GM23338 (cell line): ENCODE measurements at regions not wholly inside any gene's neighbourhood (a gene's known extent, or its start where the extent isn't known, plus 50 kb on each side); places are given as distances from the start of the nearest gene placed in this dataset.

Experiments
- ATAC-seq: fragments of 200-7000 bp; cut with Tn5 transposase; 3 replicates; pipeline ENCODE4 v1.9.1; 2020
- DNase-seq: peaks from one replicate; pipeline ENCODE4 v3.0.0-alpha.2; 2015; ENCODE audit warnings: low spot score
- H2AFZ ChIP-seq: fragments of 200-600 bp; sonication (generic); 2 replicates; pipeline ENCODE4 v1.8.0; 2016; ENCODE audit warnings: antibody characterized with exemption, mild to moderate bottlenecking, moderate library complexity
- H3F3A ChIP-seq: fragments of 200-600 bp; sonication (generic); replicated peaks from 2 replicates; pipeline ENCODE4 v1.8.0; 2017; ENCODE audit warnings: antibody characterized with exemption, mixed run types, low read depth
- H3K27ac ChIP-seq: fragments of 200-600 bp; sonication (generic); 2 replicates; pipeline ENCODE4 v1.6.1; 2016; ENCODE audit warnings: low read depth
- H3K27me3 ChIP-seq: fragments of 200-600 bp; sonication (generic); 2 replicates; pipeline ENCODE4 v1.8.0; 2016; ENCODE audit warnings: mild to moderate bottlenecking, mixed run types, moderate library complexity; ENCODE audit not compliant: insufficient read depth
- H3K36me3 ChIP-seq: fragments of 200-600 bp; sonication (generic); 2 replicates; pipeline ENCODE4 v1.8.0; 2016; ENCODE audit warnings: mild to moderate bottlenecking; ENCODE audit not compliant: insufficient read depth
- H3K4me1 ChIP-seq: fragments of 200-600 bp; sonication (generic); 2 replicates; pipeline ENCODE4 v1.8.0; 2016; ENCODE audit warnings: mild to moderate bottlenecking, moderate library complexity; ENCODE audit not compliant: insufficient read depth
- H3K4me2 ChIP-seq: fragments of 200-600 bp; sonication (generic); 2 replicates; pipeline ENCODE4 v1.7.1; 2017; ENCODE audit warnings: mixed run types
- H3K4me3 ChIP-seq: fragments of 200-600 bp; sonication (generic); 2 replicates; pipeline ENCODE4 v1.6.1; 2016; ENCODE audit warnings: mixed run types
- H3K79me2 ChIP-seq: fragments of 200-600 bp; sonication (generic); replicated peaks from 2 replicates; pipeline ENCODE4 v1.8.0; 2017; ENCODE audit warnings: mild to moderate bottlenecking; ENCODE audit not compliant: insufficient read depth
- H3K9me2 ChIP-seq: fragments of 200-600 bp; sonication (generic); 2 replicates; pipeline ENCODE4 v1.8.0; 2017; ENCODE audit not compliant: insufficient read depth
- H4K20me1 ChIP-seq: fragments of 200-600 bp; sonication (generic); replicated peaks from 2 replicates; pipeline ENCODE4 v1.8.0; 2017; ENCODE audit warnings: mild to moderate bottlenecking; ENCODE audit not compliant: insufficient read depth
- H3K27ac Mint-ChIP-seq: 2 replicates; pipeline ENCODE4 v1.8.0; 2020; ENCODE audit warnings: inconsistent platforms, mild to moderate bottlenecking, moderate library complexity, mixed read lengths
- H3K27me3 Mint-ChIP-seq: 3 replicates; pipeline ENCODE4 v1.8.0; 2022; ENCODE audit warnings: low read depth, mild to moderate bottlenecking, moderate library complexity, mixed read lengths, inconsistent platforms; ENCODE audit not compliant: insufficient read depth, poor library complexity
- H3K36me3 Mint-ChIP-seq: 3 replicates; pipeline ENCODE4 v1.8.0; 2021; ENCODE audit warnings: low read depth, mild to moderate bottlenecking, inconsistent platforms, moderate library complexity, mixed read lengths
- H3K4me1 Mint-ChIP-seq: 3 replicates; pipeline ENCODE4 v1.8.0; 2020; ENCODE audit warnings: mild to moderate bottlenecking, inconsistent platforms, mixed read lengths
- H3K4me3 Mint-ChIP-seq: 3 replicates; pipeline ENCODE4 v1.8.0; 2021; ENCODE audit warnings: moderate library complexity, mild to moderate bottlenecking, inconsistent platforms, mixed read lengths
- H3K9me3 Mint-ChIP-seq: 3 replicates; pipeline ENCODE4 v1.8.0; 2020; ENCODE audit warnings: moderate library complexity, mild to moderate bottlenecking, inconsistent platforms, mixed read lengths
- CREB1 ChIP-seq: fragments of 250-450 bp; sonication (Bioruptor Pico); IDR thresholded peaks from 2 replicates; pipeline ENCODE4 v1.5.0; 2020; ENCODE audit warnings: low read depth, mild to moderate bottlenecking, moderate library complexity
- EZH2 ChIP-seq: fragments of 200-600 bp; sonication (generic); IDR thresholded peaks from one replicate; pipeline ENCODE4 v1.8.0; 2017; ENCODE audit warnings: antibody characterized with exemption, mild to moderate bottlenecking, low read depth; ENCODE audit not compliant: unreplicated experiment
- EZH2phosphoT487 ChIP-seq: fragments of 200-600 bp; sonication (generic); IDR thresholded peaks from one replicate; pipeline ENCODE4 v1.8.1; 2018; ENCODE audit warnings: antibody characterized with exemption; ENCODE audit not compliant: unreplicated experiment
- JUNB ChIP-seq: IDR thresholded peaks from one replicate; pipeline ENCODE4 v1.6.1; 2016; ENCODE audit warnings: antibody characterized with exemption; ENCODE audit not compliant: unreplicated experiment
- NANOG ChIP-seq: IDR thresholded peaks from 2 replicates; pipeline ENCODE4 v1.6.1; 2016; ENCODE audit warnings: antibody characterized with exemption, borderline replicate concordance
- POLR2AphosphoS5 ChIP-seq: IDR thresholded peaks from 2 replicates; pipeline ENCODE4 v1.6.1; 2016; ENCODE audit warnings: antibody characterized with exemption, low read depth
- STAT1 ChIP-seq: IDR thresholded peaks from one replicate; pipeline ENCODE4 v1.6.1; 2016; ENCODE audit warnings: antibody characterized with exemption; ENCODE audit not compliant: unreplicated experiment
- ZNF114 ChIP-seq: fragments of 250-450 bp; sonication (Bioruptor Pico); IDR thresholded peaks from 2 replicates; pipeline ENCODE4 v1.5.0; 2020; ENCODE audit warnings: mild to moderate bottlenecking, moderate library complexity
- ZNF331 ChIP-seq: fragments of 250-450 bp; sonication (Bioruptor Pico); IDR thresholded peaks from 2 replicates; pipeline ENCODE4 v1.5.0; 2020; ENCODE audit warnings: low read depth, mild to moderate bottlenecking, moderate library complexity
- TF ChIP-seq, protein P1 (sequence below): fragments of 250-450 bp; sonication (Bioruptor Pico); IDR thresholded peaks from 2 replicates; pipeline ENCODE4 v1.5.0; 2020; ENCODE audit warnings: mild to moderate bottlenecking, moderate library complexity
- TF ChIP-seq, protein P2 (sequence below): IDR thresholded peaks from one replicate; pipeline ENCODE4 v1.6.1; 2018; ENCODE audit warnings: antibody characterized with exemption; ENCODE audit not compliant: unreplicated experiment
- TF ChIP-seq, protein P3 (sequence below), 2 experiments: fragments of 200-600 bp in 1 of 2; sonication (generic) in 1 of 2; conservative IDR thresholded peaks; 2 replicates each; pipeline versions ENCODE4 v1.5.1 to v1.6.1; 2016 to 2017; ENCODE audit warnings: antibody characterized with exemption in 2 of 2, low read depth in 2 of 2, mild to moderate bottlenecking in 2 of 2, moderate library complexity in 1 of 2
- TF ChIP-seq, protein P4 (sequence below): IDR thresholded peaks from 2 replicates; pipeline ENCODE4 v1.6.1; 2016; ENCODE audit warnings: antibody characterized with exemption

DNA sequence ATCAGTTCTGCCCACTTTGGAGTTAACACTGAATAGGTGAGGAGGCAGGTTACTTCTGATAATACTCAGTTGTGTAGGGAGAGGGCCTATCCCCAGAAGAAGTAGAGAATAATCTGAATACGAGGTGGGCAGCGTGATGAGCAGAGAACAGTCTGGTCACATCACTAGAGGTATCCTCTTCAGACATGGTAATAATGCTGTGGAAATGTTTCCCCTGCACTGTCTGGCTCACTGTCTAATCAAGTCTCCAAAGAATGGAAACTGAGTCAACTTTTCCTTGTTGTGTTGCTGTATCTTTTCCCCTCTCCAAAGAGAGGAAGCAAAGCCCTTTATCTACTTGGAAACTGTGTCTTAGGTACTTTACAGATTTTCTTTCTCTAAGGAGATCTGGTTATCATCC, 110.9 kb upstream of the ANKRD55 start:
- Histone ChIP-seq H3K79me2 (no peaks in the 10 kb centered on the region), H4K20me1 (no peaks in the 10 kb centered on the region), H3K9me2 (no peaks in the 10 kb centered on the region; the same call in 1 of the 2 replicates), H3K27ac (no peak overlapping the region), H2AFZ (no peak overlapping the region), H3K4me2 (no peak overlapping the region), H3F3A (no peaks in the 10 kb centered on the region), H3K4me1 (no peaks in the 10 kb centered on the region; the same call in 1 of the 2 replicates), H3K36me3 (no peaks in the 10 kb centered on the region), H3K4me3 (no peak overlapping the region), H3K27me3 (no peaks in the 10 kb centered on the region)
- Mint-ChIP-seq H3K4me1 (peaks cover 3% of the 10 kb centered on the region; the same call in 2 of the 3 replicates), H3K27ac (no peak overlapping the region), H3K4me3 (no peak overlapping the region), H3K9me3 (peaks cover 3% of the 10 kb centered on the region; the same call in 2 of the 3 replicates), H3K36me3 (no peaks in the 10 kb centered on the region), H3K27me3 (no peaks in the 10 kb centered on the region)
- TF ChIP-seq CREB1 (CRISPR knock-in tag) (no peak), NANOG (no peak), EZH2 (no peak), EZH2phosphoT487 (no peak), STAT1 (no peak), ZNF114 (CRISPR knock-in tag) (no peak), POLR2AphosphoS5 (no peak), ZNF331 (no peak), JUNB (no peak)
- TF ChIP-seq, protein P1, sequence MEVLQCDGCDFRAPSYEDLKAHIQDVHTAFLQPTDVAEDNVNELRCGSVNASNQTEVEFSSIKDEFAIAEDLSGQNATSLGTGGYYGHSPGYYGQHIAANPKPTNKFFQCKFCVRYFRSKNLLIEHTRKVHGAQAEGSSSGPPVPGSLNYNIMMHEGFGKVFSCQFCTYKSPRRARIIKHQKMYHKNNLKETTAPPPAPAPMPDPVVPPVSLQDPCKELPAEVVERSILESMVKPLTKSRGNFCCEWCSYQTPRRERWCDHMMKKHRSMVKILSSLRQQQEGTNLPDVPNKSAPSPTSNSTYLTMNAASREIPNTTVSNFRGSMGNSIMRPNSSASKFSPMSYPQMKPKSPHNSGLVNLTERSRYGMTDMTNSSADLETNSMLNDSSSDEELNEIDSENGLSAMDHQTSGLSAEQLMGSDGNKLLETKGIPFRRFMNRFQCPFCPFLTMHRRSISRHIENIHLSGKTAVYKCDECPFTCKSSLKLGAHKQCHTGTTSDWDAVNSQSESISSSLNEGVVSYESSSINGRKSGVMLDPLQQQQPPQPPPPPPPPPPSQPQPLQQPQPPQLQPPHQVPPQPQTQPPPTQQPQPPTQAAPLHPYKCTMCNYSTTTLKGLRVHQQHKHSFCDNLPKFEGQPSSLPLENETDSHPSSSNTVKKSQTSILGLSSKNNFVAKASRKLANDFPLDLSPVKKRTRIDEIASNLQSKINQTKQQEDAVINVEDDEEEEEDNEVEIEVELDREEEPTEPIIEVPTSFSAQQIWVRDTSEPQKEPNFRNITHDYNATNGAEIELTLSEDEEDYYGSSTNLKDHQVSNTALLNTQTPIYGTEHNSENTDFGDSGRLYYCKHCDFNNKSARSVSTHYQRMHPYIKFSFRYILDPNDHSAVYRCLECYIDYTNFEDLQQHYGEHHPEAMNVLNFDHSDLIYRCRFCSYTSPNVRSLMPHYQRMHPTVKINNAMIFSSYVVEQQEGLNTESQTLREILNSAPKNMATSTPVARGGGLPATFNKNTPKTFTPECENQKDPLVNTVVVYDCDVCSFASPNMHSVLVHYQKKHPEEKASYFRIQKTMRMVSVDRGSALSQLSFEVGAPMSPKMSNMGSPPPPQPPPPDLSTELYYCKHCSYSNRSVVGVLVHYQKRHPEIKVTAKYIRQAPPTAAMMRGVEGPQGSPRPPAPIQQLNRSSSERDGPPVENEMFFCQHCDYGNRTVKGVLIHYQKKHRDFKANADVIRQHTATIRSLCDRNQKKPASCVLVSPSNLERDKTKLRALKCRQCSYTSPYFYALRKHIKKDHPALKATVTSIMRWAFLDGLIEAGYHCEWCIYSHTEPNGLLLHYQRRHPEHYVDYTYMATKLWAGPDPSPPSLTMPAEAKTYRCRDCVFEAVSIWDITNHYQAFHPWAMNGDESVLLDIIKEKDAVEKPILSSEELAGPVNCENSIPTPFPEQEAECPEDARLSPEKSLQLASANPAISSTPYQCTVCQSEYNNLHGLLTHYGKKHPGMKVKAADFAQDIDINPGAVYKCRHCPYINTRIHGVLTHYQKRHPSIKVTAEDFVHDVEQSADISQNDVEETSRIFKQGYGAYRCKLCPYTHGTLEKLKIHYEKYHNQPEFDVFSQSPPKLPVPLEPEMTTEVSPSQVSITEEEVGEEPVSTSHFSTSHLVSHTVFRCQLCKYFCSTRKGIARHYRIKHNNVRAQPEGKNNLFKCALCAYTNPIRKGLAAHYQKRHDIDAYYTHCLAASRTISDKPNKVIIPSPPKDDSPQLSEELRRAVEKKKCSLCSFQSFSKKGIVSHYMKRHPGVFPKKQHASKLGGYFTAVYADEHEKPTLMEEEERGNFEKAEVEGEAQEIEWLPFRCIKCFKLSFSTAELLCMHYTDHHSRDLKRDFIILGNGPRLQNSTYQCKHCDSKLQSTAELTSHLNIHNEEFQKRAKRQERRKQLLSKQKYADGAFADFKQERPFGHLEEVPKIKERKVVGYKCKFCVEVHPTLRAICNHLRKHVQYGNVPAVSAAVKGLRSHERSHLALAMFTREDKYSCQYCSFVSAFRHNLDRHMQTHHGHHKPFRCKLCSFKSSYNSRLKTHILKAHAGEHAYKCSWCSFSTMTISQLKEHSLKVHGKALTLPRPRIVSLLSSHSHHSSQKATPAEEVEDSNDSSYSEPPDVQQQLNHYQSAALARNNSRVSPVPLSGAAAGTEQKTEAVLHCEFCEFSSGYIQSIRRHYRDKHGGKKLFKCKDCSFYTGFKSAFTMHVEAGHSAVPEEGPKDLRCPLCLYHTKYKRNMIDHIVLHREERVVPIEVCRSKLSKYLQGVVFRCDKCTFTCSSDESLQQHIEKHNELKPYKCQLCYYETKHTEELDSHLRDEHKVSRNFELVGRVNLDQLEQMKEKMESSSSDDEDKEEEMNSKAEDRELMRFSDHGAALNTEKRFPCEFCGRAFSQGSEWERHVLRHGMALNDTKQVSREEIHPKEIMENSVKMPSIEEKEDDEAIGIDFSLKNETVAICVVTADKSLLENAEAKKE (CRISPR knock-in tag), result no peak
- TF ChIP-seq, protein P2, sequence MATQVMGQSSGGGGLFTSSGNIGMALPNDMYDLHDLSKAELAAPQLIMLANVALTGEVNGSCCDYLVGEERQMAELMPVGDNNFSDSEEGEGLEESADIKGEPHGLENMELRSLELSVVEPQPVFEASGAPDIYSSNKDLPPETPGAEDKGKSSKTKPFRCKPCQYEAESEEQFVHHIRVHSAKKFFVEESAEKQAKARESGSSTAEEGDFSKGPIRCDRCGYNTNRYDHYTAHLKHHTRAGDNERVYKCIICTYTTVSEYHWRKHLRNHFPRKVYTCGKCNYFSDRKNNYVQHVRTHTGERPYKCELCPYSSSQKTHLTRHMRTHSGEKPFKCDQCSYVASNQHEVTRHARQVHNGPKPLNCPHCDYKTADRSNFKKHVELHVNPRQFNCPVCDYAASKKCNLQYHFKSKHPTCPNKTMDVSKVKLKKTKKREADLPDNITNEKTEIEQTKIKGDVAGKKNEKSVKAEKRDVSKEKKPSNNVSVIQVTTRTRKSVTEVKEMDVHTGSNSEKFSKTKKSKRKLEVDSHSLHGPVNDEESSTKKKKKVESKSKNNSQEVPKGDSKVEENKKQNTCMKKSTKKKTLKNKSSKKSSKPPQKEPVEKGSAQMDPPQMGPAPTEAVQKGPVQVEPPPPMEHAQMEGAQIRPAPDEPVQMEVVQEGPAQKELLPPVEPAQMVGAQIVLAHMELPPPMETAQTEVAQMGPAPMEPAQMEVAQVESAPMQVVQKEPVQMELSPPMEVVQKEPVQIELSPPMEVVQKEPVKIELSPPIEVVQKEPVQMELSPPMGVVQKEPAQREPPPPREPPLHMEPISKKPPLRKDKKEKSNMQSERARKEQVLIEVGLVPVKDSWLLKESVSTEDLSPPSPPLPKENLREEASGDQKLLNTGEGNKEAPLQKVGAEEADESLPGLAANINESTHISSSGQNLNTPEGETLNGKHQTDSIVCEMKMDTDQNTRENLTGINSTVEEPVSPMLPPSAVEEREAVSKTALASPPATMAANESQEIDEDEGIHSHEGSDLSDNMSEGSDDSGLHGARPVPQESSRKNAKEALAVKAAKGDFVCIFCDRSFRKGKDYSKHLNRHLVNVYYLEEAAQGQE, result no peak
- TF ChIP-seq, protein P3, sequence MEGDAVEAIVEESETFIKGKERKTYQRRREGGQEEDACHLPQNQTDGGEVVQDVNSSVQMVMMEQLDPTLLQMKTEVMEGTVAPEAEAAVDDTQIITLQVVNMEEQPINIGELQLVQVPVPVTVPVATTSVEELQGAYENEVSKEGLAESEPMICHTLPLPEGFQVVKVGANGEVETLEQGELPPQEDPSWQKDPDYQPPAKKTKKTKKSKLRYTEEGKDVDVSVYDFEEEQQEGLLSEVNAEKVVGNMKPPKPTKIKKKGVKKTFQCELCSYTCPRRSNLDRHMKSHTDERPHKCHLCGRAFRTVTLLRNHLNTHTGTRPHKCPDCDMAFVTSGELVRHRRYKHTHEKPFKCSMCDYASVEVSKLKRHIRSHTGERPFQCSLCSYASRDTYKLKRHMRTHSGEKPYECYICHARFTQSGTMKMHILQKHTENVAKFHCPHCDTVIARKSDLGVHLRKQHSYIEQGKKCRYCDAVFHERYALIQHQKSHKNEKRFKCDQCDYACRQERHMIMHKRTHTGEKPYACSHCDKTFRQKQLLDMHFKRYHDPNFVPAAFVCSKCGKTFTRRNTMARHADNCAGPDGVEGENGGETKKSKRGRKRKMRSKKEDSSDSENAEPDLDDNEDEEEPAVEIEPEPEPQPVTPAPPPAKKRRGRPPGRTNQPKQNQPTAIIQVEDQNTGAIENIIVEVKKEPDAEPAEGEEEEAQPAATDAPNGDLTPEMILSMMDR (conservative IDR thresholded peaks at IDR 0.05; ENCODE audit: low read depth in 2 of 2), result no peak
- TF ChIP-seq, protein P4, sequence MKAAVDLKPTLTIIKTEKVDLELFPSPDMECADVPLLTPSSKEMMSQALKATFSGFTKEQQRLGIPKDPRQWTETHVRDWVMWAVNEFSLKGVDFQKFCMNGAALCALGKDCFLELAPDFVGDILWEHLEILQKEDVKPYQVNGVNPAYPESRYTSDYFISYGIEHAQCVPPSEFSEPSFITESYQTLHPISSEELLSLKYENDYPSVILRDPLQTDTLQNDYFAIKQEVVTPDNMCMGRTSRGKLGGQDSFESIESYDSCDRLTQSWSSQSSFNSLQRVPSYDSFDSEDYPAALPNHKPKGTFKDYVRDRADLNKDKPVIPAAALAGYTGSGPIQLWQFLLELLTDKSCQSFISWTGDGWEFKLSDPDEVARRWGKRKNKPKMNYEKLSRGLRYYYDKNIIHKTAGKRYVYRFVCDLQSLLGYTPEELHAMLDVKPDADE, result no peak
- no peak for ATAC-seq
- DNase-seq, result no peak
